Neuron (in vitro differentiated cells): ENCODE measurements at regions not wholly inside any gene's neighbourhood (a gene's known extent, or its start where the extent isn't known, plus 50 kb on each side); places are given as distances from the start of the nearest gene placed in this dataset.
"Not testable (repeated sequence)": the region's sequence is repeated elsewhere in the genome, so short reads cannot be mapped to it uniquely, and the experiment has no call there.

ENCODE experiments used
- H2AFZ ChIP-seq: one replicate; pipeline ENCODE4 v1.6.1; 2013; ENCODE audit warnings: low read depth, mild to moderate bottlenecking, inconsistent platforms, low read length, moderate library complexity
- H3K27me3 ChIP-seq: one replicate; pipeline ENCODE4 v1.6.1; 2013; ENCODE audit warnings: low read length; ENCODE audit not compliant: insufficient read depth
- H3K36me3 ChIP-seq: one replicate; pipeline ENCODE4 v1.6.1; 2013; ENCODE audit warnings: low read length; ENCODE audit not compliant: insufficient read depth
- H3K4me1 ChIP-seq: one replicate; pipeline ENCODE4 v1.6.1; 2013; ENCODE audit warnings: low read length; ENCODE audit not compliant: insufficient read depth
- H3K4me3 ChIP-seq: 2 replicates; pipeline ENCODE4 v1.5.1; 2013; ENCODE audit warnings: mild to moderate bottlenecking, low read length, moderate library complexity
- H3K9me3 ChIP-seq: one replicate; pipeline ENCODE4 v1.6.1; 2013; ENCODE audit warnings: low read length

DNA sequence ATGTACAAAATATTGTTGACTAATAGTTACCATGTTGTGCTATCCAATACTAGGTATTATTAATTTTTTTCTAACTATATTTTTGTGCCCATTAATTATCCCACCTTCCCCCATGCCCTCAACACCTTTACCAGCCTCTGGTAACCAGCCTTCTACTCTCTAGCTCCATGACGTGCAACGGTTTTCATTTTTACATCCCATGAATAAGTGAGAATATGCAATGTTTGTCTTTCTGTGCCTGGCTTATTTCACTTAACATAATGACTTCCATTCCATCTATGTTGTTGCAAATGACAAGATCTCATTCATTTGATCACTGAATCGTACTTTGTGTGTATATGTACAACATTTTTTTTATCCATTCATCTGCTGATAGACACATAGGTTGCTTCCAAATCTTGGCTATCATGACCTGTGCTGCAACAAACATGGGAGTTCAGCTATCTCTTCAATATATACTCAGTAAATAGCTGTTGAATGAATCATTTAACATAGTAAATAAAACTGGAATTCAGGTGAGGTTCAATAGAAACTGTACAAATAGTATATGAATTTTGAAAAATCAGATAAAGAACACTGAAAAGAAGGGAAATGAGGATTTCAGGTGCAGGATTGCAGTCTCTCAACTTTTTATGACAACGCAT lies 509.0 kb upstream of the MIR17HG start:
- no peaks in the 10 kb centered on the region for H3K27me3 ChIP-seq
- no peak overlapping the region for H3K4me3 ChIP-seq

DNA sequence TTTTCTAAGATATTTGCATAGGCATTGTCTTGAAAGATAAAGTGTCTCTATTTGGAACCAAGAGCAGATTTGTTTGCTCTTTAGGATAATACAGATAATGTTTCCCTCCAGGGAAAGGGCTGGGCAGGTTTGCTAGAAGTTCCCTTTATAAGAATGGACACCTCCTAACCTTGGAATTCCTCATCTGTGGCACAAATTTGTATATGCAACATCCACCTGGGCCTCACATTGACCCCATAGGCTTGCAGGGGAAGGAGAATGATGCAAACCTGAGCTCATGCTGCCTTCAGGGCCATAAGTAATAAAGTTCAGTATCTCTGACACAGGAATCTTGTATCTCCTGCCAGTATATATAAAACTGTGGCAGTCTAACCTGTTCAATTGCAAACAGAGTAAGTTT lies 508.4 kb upstream of the MIR17HG start:
- H3K27me3 ChIP-seq: no peaks in the 10 kb centered on the region
- H3K36me3 ChIP-seq: no peaks in the 10 kb centered on the region
- H2AFZ ChIP-seq: no peak overlapping the region
- H3K4me3 ChIP-seq: no peak overlapping the region
- H3K9me3 ChIP-seq: no peaks in the 10 kb centered on the region
- H3K4me1 ChIP-seq: no peaks in the 10 kb centered on the region

More for the DNA sequence above, 509.0 kb upstream of the MIR17HG start:
- no peak overlapping the region for H2AFZ ChIP-seq
- H3K9me3 ChIP-seq: no peaks in the 10 kb centered on the region
- H3K36me3 ChIP-seq: no peaks in the 10 kb centered on the region
- no peaks in the 10 kb centered on the region for H3K4me1 ChIP-seq

DNA sequence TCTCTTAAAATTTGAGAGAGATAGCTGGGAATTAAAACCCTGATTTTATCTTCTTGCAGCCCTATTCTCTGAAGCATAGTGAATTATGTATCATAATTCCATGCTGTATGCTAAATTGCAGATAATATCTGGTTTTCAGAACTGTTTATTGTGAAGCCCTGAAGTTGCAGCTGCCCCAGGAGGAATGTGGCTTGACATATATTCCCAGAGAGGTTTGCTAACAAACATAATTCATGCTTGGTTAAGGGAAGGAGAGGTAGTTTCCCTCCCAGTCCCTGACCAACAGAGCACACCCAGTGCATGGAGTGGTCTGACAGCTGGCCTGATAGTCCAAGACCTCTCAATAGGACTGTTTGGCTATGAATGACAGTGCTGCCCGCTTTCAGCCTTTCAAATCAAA lies 500.6 kb upstream of the MIR17HG start:
- no peaks in the 10 kb centered on the region for H3K27me3 ChIP-seq
- no peaks in the 10 kb centered on the region for H3K36me3 ChIP-seq
- no peak overlapping the region for H2AFZ ChIP-seq
- no peak overlapping the region for H3K4me3 ChIP-seq
- H3K4me1 ChIP-seq: peaks cover 2% of the 10 kb centered on the region
- H3K9me3 ChIP-seq: no peaks in the 10 kb centered on the region

DNA sequence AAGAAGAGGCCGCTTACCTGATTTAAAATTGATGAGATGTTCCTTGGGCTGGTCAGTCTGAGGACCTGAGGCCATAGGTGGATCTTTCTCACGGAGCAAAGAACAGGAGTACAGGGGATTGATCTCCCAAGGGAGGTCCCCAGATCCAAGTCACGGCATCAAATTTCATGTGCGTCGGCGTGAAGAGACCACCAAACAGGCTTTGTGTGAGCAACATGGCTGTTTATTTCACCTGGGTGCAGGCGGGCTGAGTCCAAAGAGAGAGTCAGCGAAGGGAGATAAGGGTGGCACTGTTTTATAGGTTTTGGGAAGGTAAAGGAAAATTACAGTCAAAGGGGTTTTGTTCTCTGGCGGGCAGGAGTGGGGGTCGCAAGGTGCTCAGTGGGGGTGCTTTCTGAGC lies 493.8 kb upstream of the MIR17HG start:
- H3K4me1 ChIP-seq, H3K27me3 ChIP-seq, H3K9me3 ChIP-seq, H3K4me3 ChIP-seq, H3K36me3 ChIP-seq, H2AFZ ChIP-seq: not testable (repeated sequence)

DNA sequence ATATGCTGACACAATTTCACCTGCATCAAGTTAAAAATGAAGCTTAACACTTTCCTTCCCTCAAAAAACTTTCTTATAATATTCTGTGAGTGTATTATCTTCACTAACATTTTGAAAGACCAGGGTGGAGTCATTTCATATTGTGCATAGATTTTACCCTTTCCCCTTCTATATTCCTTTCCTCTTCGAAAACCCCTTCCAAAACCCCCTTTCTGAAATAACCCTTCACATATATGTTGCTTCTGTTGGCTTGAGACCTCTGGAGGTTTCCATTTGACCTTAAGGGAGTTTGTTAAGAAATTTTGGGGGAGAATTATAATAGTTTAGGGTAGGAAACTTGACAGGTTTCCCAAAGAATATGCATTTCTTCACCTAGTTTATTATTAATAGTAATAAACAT lies 489.6 kb upstream of the MIR17HG start:
- H3K9me3 ChIP-seq: no peaks in the 10 kb centered on the region
- no peaks in the 10 kb centered on the region for H3K4me1 ChIP-seq
- H2AFZ ChIP-seq: no peak overlapping the region
- H3K4me3 ChIP-seq: no peak overlapping the region
- H3K27me3 ChIP-seq: no peaks in the 10 kb centered on the region
- H3K36me3 ChIP-seq: no peaks in the 10 kb centered on the region

DNA sequence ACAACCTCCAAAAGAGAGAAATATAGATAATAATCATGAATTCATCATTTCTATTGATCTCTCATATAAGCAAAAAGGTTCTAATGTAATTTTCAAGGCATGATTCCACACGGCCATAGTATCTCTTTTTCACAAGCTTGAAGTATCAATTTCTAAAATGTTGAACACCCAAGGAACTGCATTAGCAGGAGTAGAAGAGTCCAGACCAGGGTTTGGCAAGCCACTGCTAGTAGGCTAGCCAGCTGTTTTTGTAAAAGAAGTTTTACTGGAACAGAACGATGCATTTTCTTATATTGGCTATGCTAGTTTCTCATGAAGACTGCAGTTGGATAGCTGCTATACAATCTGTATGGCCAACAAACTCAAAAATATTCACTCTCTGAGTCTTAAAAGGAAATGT lies 481.5 kb upstream of the MIR17HG start:
- Histone ChIP-seq H3K27me3 (no peaks in the 10 kb centered on the region), H3K4me1 (no peaks in the 10 kb centered on the region), H2AFZ (no peak overlapping the region), H3K9me3 (no peaks in the 10 kb centered on the region), H3K36me3 (no peaks in the 10 kb centered on the region), H3K4me3 (no peak overlapping the region)

DNA sequence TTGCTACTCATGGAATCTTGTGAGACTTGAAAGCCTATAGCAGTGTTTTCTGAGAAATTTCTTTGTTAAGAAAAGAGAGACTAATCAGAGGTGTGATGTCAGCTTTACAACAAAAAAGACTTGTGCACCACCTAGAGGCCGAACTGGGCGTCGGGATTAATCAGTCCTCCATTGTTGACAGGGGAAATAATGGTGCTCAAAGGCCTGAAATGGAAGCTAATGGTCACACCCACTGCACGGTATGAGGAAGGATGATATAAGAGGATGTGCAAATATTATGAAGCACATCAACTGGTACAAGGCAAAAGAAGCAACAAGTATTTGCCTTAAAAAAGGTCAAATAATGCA lies 480.2 kb upstream of the MIR17HG start:
- no peaks in the 10 kb centered on the region for H3K36me3 ChIP-seq
- no peaks in the 10 kb centered on the region for H3K9me3 ChIP-seq
- H2AFZ ChIP-seq: no peak overlapping the region
- H3K4me1 ChIP-seq: no peaks in the 10 kb centered on the region
- H3K4me3 ChIP-seq: no peak overlapping the region
- H3K27me3 ChIP-seq: no peaks in the 10 kb centered on the region

DNA sequence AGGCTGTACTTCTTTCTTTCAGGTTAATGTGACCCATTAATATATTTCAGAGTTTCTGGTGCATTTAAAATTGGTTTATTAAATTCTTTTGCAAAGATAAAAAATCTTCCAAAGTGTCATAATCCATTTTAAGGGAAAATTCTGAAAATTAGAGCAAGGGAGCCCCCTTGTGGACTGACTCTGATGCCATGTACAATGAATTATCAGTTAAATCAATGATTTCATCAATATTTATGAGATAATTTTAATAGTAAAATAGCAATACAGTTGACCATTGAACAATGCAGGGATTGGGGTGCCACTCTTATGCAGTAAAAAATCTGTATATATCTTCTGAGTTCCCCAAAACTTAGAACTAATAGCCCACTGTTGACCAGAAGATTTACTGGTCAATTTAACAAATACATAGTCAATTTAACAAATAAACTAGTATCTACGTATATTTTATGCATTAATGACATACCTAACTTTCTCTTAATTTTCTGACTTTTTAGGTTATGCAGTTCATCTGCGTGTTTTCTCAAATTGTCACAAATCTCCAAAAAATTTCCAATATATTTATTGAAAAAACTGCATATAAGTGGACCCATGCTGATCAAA lies 479.1 kb upstream of the MIR17HG start:
- no peaks in the 10 kb centered on the region for H3K4me1 ChIP-seq
- no peak overlapping the region for H2AFZ ChIP-seq
- H3K36me3 ChIP-seq: no peaks in the 10 kb centered on the region
- H3K9me3 ChIP-seq: no peaks in the 10 kb centered on the region
- no peaks in the 10 kb centered on the region for H3K27me3 ChIP-seq
- H3K4me3 ChIP-seq: no peak overlapping the region

DNA sequence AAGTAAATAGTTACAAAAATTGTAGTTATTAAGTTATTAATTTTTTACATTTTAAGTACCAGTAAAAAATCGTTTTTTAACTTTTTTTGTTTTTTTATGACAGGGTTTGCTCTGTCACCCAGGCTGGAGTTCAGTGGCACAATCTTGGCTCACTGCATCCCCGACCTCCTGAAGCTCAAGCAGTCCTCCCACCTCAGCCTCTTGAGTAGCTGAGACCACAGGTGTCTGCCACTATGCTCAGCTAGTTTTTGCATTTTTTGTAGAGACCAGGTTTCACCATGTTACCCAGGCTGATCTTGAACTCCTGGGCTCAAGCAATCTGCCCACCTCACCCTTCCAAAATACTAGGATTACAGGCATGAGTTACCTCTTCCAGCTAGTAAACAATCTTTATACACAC lies 477.9 kb upstream of the MIR17HG start:
- no peak overlapping the region for H2AFZ ChIP-seq
- H3K9me3 ChIP-seq: no peaks in the 10 kb centered on the region
- no peaks in the 10 kb centered on the region for H3K36me3 ChIP-seq
- no peaks in the 10 kb centered on the region for H3K27me3 ChIP-seq
- no peaks in the 10 kb centered on the region for H3K4me1 ChIP-seq
- H3K4me3 ChIP-seq: no peak overlapping the region

DNA sequence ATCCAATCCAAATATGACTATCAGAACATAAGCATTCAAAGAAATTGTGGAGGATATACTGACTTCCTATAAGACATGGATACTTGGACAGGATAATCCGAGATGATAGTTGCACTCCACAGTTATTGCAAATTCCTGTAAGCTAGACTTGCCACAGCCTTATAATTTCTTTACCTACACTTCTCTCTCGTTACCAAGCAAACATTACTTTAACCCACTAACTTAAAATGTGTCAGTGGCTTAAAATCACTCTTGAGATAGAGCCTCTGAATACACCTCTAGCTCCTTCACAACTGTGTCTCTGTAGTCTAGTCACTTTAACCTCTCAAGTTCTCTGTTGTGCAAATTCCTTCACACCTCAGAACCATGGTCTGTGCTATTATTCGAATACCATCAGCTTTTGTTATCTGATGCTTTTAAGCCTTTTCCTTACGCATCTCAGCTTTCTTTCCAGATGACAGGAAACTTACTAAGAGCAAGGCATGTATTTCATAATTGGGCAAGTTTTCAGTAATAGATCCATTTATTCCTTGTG lies 474.9 kb upstream of the MIR17HG start:
- Histone ChIP-seq H3K4me3 (no peak overlapping the region), H3K9me3 (no peaks in the 10 kb centered on the region), H3K4me1 (no peaks in the 10 kb centered on the region), H2AFZ (no peak overlapping the region), H3K27me3 (no peaks in the 10 kb centered on the region), H3K36me3 (no peaks in the 10 kb centered on the region)

DNA sequence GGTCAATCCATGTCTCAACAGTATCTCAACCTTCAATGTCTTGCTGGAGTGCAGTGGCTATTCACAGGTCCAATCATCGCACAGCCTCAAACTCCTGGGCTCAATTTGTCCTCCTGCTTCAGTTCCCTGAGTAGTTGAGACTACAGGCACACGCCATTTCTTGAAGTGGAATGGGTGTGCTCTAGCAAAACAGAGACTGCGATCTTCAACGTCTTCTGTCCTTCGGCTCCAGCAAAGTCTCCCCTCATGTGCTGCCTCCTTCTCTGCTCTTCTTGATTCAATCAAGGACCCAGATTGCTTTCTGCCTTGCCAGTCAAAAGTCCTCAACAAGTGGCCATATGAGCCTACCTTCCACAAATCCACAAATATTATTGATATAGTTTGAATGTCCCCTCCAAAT lies 466.7 kb upstream of the MIR17HG start:
- Histone ChIP-seq H3K27me3 (no peaks in the 10 kb centered on the region), H3K9me3 (no peaks in the 10 kb centered on the region), H2AFZ (no peak overlapping the region), H3K4me1 (no peaks in the 10 kb centered on the region), H3K4me3 (no peak overlapping the region), H3K36me3 (no peaks in the 10 kb centered on the region)

DNA sequence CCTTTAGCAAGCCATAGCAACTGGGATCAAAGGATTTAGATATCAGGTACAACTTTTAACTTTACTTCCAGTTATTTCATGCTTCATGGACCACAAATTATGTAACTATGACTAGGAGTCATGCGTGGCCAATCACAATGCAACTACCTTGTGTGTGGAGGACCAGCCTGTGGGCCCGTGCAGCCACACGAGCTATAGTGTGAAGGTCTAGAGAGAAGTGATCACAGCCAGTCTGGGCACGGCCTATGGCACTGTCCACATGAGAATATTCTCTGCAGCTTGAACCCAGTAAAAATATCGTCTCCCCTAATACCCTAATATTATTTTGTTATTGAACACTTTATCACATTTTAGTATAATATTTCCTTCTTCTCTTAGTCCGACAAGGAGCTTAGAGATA lies 464.9 kb upstream of the MIR17HG start:
- Histone ChIP-seq H3K27me3 (no peaks in the 10 kb centered on the region), H3K9me3 (no peaks in the 10 kb centered on the region), H2AFZ (no peak overlapping the region), H3K4me1 (no peaks in the 10 kb centered on the region), H3K4me3 (no peak overlapping the region), H3K36me3 (no peaks in the 10 kb centered on the region)

DNA sequence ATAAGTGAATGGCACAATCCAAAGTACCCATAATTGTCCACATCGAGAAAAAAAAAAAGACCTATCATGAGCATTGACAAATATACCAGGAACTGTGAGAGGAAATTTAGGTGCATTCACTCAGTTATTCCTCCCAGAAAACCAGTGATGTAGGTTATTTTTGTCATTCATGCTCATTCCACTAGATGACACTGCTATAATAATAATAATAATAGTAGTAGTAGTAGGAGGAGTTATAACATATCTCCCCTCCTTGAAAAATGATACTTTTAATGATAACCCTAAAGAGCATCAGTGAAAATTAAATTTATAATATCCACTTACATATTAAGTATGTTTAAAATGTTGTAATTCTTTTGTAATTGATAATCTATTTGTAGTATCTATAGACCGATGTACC lies 463.9 kb upstream of the MIR17HG start:
- Histone ChIP-seq H3K27me3 (no peaks in the 10 kb centered on the region), H3K4me3 (no peak overlapping the region), H3K4me1 (no peaks in the 10 kb centered on the region), H3K36me3 (no peaks in the 10 kb centered on the region), H3K9me3 (no peaks in the 10 kb centered on the region), H2AFZ (no peak overlapping the region)

DNA sequence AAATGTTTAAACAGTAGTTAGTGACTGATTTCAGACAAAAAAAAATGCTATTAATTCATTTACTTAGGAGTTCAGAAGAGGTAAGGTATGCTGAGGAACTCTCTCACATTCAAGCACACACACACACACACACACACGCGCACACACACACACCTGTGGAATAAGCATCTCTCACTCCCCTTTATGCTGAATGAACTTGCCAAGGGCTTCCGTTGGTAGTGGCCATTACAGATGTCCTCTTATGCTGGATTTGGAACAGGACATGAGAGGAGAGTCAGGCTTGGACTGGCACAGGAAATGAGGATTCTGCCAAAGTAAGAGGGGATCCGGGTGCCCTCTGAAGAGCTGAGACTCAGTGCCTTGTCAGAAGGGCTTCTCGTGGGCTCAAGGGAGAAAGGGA lies 463.4 kb upstream of the MIR17HG start:
- no peak overlapping the region for H2AFZ ChIP-seq
- H3K9me3 ChIP-seq: no peaks in the 10 kb centered on the region
- no peak overlapping the region for H3K4me3 ChIP-seq
- H3K36me3 ChIP-seq: no peaks in the 10 kb centered on the region
- no peaks in the 10 kb centered on the region for H3K27me3 ChIP-seq
- no peaks in the 10 kb centered on the region for H3K4me1 ChIP-seq
